T-cell (primary cell): ENCODE measurements at regions not wholly inside any gene's neighbourhood (a gene's known extent, or its start where the extent isn't known, plus 50 kb on each side); places are given as distances from the start of the nearest gene placed in this dataset.
"Not testable (repeated sequence)": the region's sequence is repeated elsewhere in the genome, so short reads cannot be mapped to it uniquely, and the experiment has no call there.

Source experiments
- ATAC-seq, 4 experiments: fragments of 200-7000 bp in 3 of 4; fragments of 150-1000 bp in 1 of 4; cut with Tn5 transposase; replicated peaks in 1 of 4; 1 replicate in 3 of 4; 2 replicates in 1 of 4; pipeline ENCODE4 v1.10.0; 2021; ENCODE audit warnings: moderate library complexity in 3 of 4, mild to moderate bottlenecking in 2 of 4, moderate number of reproducible peaks in 1 of 4
- CTCF ChIA-PET, 2 donors: fragments of 300-600 bp; sonication (Branson Sonifier 250); formaldehyde crosslinking; loops; one replicate each; lab custom pipeline; 2022; ENCODE audit warnings: antibody characterized with exemption in 2 of 2; lab: Charles Lee
- POLR2A ChIA-PET, 2 donors: fragments of 300-600 bp; sonication (Branson Sonifier 250); formaldehyde crosslinking; loops; one replicate each; lab custom pipeline; 2022; ENCODE audit warnings: antibody characterized with exemption in 2 of 2; lab: Charles Lee
- DNase-seq, 35 experiments: peaks; one replicate each; pipeline versions ENCODE4 v3.0.0 to v3.0.0-alpha.2; 2013 to 2023
- H3K27ac ChIP-seq: one replicate; pipeline ENCODE4 v1.5.1; 2013; ENCODE audit warnings: low read length
- H3K27me3 ChIP-seq, 2 experiments: replicated peaks in 1 of 2; 1 replicate in 1 of 2; 2 replicates in 1 of 2; pipeline versions ENCODE4 v1.6.1 to v1.7.0; 2013; ENCODE audit warnings: low read length in 1 of 2, mixed read lengths in 1 of 2; ENCODE audit not compliant: control insufficient read depth in 2 of 2, insufficient read depth in 2 of 2; ENCODE audit errors: extremely low read depth in 1 of 2
- H3K36me3 ChIP-seq, 2 donors: 1 replicate in 1 of 2; 2 replicates in 1 of 2; pipeline versions ENCODE4 v1.6.1 to v1.7.0; 2013; ENCODE audit warnings: low read length in 1 of 2; ENCODE audit not compliant: control insufficient read depth in 2 of 2, insufficient read depth in 1 of 2; ENCODE audit errors: extremely low read depth in 1 of 2
- H3K4me1 ChIP-seq, 2 experiments: 1 replicate in 1 of 2; 2 replicates in 1 of 2; pipeline versions ENCODE4 v1.6.1 to v1.7.0; 2013; ENCODE audit warnings: low read length in 2 of 2, mixed read lengths in 1 of 2; ENCODE audit not compliant: insufficient read depth in 2 of 2, control insufficient read depth in 1 of 2; ENCODE audit errors: extremely low read depth in 1 of 2
- H3K4me3 ChIP-seq, 2 donors: 1 replicate in 1 of 2; 2 replicates in 1 of 2; pipeline versions ENCODE4 v1.5.1 to v1.7.0; 2013; ENCODE audit warnings: mild to moderate bottlenecking in 2 of 2, low read length in 1 of 2, moderate library complexity in 1 of 2; ENCODE audit not compliant: control insufficient read depth in 1 of 2; ENCODE audit errors: extremely low read depth in 1 of 2
- H3K9me3 ChIP-seq: 2 replicates; pipeline ENCODE4 v1.7.0; 2013
- H3K27ac Mint-ChIP-seq, 2 donors: one replicate each; pipeline ENCODE4 v1.8.0; 2020 to 2021; ENCODE audit warnings: mild to moderate bottlenecking in 2 of 2, mixed read lengths in 2 of 2
- H3K27me3 Mint-ChIP-seq, 2 donors: one replicate each; pipeline ENCODE4 v1.8.0; 2021 to 2022; ENCODE audit warnings: mixed read lengths in 2 of 2
- H3K36me3 Mint-ChIP-seq: one replicate; pipeline ENCODE4 v1.8.0; 2021; ENCODE audit warnings: mixed read lengths
- H3K4me1 Mint-ChIP-seq, 3 donors: one replicate each; pipeline ENCODE4 v1.8.0; 2020 to 2022; ENCODE audit warnings: mixed read lengths in 3 of 3, mild to moderate bottlenecking in 1 of 3
- H3K4me3 Mint-ChIP-seq, 3 donors: one replicate each; pipeline ENCODE4 v1.8.0; 2020 to 2022; ENCODE audit warnings: mild to moderate bottlenecking in 3 of 3, mixed read lengths in 3 of 3, moderate library complexity in 3 of 3
- H3K9me3 Mint-ChIP-seq, 3 donors: one replicate each; pipeline ENCODE4 v1.8.0; 2020 to 2022; ENCODE audit warnings: mixed read lengths in 3 of 3
- WGBS: methylation state at CpG from one replicate; pipeline ENCODE4 v1.1.5; 2013; ENCODE audit warnings: missing lambda C conversion rate; ENCODE audit not compliant: insufficient coverage; 5-methylcytosine and 5-hydroxymethylcytosine counted together

DNA sequence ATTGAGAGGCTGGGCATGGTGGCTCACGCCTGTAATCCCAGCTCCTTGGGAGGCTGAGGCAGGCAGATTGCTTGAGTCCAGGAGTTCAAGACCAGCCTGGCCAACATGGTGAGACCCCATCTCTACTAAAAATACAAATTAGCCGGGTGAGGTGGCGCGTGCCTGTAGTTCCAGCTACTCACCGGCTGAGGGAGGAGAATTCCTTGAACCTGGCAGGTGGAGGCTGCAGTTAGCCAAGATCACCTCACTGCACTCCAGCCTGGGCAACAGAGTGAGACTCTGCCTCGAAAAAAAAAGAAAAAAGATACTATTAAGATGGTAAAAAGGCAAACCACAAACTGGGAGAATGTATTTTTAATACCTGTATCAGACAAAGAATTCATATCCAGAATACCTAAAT is 124.2 kb upstream of the RAP1B start:
- H3K4me1 Mint-ChIP-seq = peaks cover 20 to 37% (median 32%) of the 10 kb centered on the region in 3 donors
- WGBS = no CpG with 5 or more reads among the region's 6 CpGs
- POLR2A ChIA-PET, H3K27ac ChIP-seq, H3K4me3 ChIP-seq, H3K27me3 Mint-ChIP-seq, H3K36me3 ChIP-seq, ATAC-seq, H3K27ac Mint-ChIP-seq, CTCF ChIA-PET, H3K9me3 Mint-ChIP-seq, H3K4me1 ChIP-seq, H3K9me3 ChIP-seq, H3K27me3 ChIP-seq, H3K36me3 Mint-ChIP-seq, DNase-seq, H3K4me3 Mint-ChIP-seq: not testable (repeated sequence)

DNA sequence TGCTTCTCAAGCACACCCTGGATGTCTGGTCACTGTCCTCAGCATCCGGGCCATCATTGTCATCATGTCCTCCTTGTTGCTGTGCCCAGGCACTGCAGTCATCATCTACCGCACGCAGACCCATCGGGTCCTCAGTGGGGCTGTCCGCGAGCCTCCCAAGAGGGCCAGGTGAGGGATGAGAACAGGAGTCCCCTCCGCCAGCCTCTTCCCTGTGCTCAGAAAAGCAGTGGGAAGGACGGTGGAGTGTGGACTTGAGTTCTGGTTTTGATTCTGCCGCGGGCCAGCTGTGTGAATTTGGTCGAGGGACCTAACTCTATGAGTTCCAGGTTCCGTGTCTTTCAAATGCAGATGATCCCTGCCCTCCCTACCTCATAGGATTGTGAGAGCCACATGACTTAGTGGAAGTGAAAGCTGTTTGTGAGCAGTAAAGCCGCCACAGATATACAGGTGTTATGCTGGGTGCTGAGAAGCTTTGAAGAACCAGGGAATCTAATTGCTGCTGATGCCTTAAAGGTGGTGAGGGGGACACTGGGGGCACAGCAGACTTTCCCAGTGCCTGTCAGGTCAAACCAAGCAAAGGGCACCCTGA is 122.9 kb upstream of the RAP1B start:
- Histone ChIP-seq H3K4me3 (no peak overlapping the region), H3K27me3 (no peaks in the 10 kb centered on the region), H3K36me3 (no peaks in the 10 kb centered on the region), H3K9me3 (no peaks in the 10 kb centered on the region), H3K4me1 (peaks cover 0 to 2% of the 10 kb centered on the region in 2 experiments), H3K27ac (no peak overlapping the region)
- no peak for DNase-seq
- H3K36me3 Mint-ChIP-seq = no peaks in the 10 kb centered on the region
- POLR2A ChIA-PET = no interaction called here
- ATAC-seq = peak in 1 of 4 experiments; percentile 55
- peaks cover 7 to 24% (median 20%) of the 10 kb centered on the region in 3 donors for H3K4me1 Mint-ChIP-seq
- 92% methylated on average over 8 of the region's 13 CpGs for WGBS
- CTCF ChIA-PET = interaction anchor here (0.6 kb wide), 2 partner anchors 21 to 329 kb away, joined by 3 read pairs; no protein-coding TSS in a partner anchor
- H3K4me3 Mint-ChIP-seq = no peak overlapping the region
- no peak overlapping the region for H3K27ac Mint-ChIP-seq
- H3K9me3 Mint-ChIP-seq = no peaks in the 10 kb centered on the region
- H3K27me3 Mint-ChIP-seq = no peaks in the 10 kb centered on the region

GRCh38 chr12:68489273-68489672 is 121.4 kb upstream of the RAP1B start:
- Histone ChIP-seq H3K36me3 (no peaks in the 10 kb centered on the region), H3K4me3 (no peak overlapping the region), H3K27ac (no peak overlapping the region), H3K9me3 (no peaks in the 10 kb centered on the region), H3K27me3 (no peaks in the 10 kb centered on the region), H3K4me1 (no peaks in the 10 kb centered on the region)
- no peaks in the 10 kb centered on the region for H3K27me3 Mint-ChIP-seq
- H3K4me3 Mint-ChIP-seq = no peak overlapping the region
- ChIA-PET CTCF (no interaction called here), POLR2A (interaction anchor here in 1 of 2 donors (0.6 kb wide), 1 partner anchor 124 kb away, joined by 4 read pairs; no protein-coding TSS in a partner anchor)
- no peaks in the 10 kb centered on the region for H3K9me3 Mint-ChIP-seq
- H3K27ac Mint-ChIP-seq = no peak overlapping the region
- DNase-seq (no peak), ATAC-seq (no peak)
- peaks cover 1 to 14% (median 8%) of the 10 kb centered on the region in 3 donors for H3K4me1 Mint-ChIP-seq
- no peaks in the 10 kb centered on the region for H3K36me3 Mint-ChIP-seq

DNA sequence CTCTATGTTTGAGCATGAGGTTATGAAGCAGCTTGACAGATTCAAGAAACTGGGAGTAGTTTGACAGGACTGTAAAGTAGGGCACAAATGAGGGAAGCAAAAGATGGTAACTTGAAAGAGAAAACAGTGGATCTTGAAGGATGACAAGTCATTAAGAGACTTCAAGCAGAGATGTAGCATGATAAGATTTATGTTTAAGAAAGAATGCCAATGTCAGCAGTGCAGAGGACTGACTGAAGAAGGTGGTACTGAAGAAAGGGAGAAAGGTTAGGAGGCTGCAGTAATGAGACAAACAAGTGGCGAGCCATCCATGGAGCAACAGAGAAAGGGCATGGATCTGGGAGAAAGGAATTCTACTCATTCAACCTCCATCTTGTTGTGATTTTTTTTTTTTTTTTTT is 120.2 kb upstream of the RAP1B start:
- no peaks in the 10 kb centered on the region for H3K9me3 ChIP-seq
- Mint-ChIP-seq H3K27ac (no peak overlapping the region), H3K36me3 (no peaks in the 10 kb centered on the region), H3K4me3 (no peak overlapping the region), H3K4me1 (peaks cover 3 to 14% (median 8%) of the 10 kb centered on the region in 3 donors), H3K27me3 (no peaks in the 10 kb centered on the region), H3K9me3 (no peaks in the 10 kb centered on the region)
- H3K36me3 ChIP-seq = no peaks in the 10 kb centered on the region
- H3K27me3 ChIP-seq = no peaks in the 10 kb centered on the region
- no peak overlapping the region for H3K4me3 ChIP-seq
- ATAC-seq (no peak), DNase-seq (no peak)
- ChIA-PET CTCF (interaction anchor here in 1 of 2 donors (0.6 kb wide), 1 partner anchor 82 kb away, joined by 6 read pairs; no protein-coding TSS in a partner anchor), POLR2A (interaction anchor here in 1 of 2 donors (0.6 kb wide), 1 partner anchor 37 kb away, joined by 3 read pairs; no protein-coding TSS in a partner anchor)
- no peaks in the 10 kb centered on the region for H3K4me1 ChIP-seq
- WGBS = no CpG with 5 or more reads among the region's 1 CpG
- no peak overlapping the region for H3K27ac ChIP-seq

DNA sequence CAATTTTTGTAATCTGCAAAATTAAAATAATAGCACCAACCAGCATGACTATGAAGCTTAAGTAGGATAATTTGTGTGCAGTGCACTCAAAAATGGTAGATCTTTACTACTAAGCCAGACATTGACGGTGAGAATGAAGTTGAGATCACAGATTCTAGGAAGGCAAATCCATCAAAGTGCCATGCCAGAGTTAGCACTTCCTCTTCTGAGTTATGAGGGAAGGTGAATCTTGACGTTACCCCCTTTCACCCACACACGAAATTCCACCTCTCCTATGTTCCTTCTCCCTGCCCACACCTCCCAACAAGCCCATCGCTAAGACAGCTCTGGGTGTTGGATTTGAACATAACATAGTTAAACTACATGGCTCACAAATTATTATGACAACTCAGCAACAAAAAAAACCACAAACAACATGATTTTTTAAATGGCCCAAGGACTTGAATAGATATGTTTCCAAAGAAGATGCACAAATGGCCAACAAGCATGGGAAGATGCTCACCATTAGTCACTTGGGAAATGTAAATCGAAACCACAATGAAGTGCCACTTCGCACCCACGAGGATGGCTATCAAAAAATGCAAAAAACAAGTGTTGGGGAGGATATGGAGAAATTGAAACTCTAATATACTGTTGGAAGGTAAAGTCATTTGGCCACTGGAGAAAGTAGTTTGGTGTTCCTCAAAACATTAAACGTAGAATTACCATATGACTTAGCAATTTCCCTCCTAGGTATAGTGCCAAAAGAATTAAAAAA is 119.3 kb upstream of the RAP1B start:
- no peaks in the 10 kb centered on the region for H3K36me3 Mint-ChIP-seq
- POLR2A ChIA-PET = interaction anchor here in 1 of 2 donors (0.6 kb wide), 1 partner anchor 38 kb away, joined by 3 read pairs; no protein-coding TSS in a partner anchor

GRCh38 chr12:68495336-68496070 is 115.2 kb upstream of the RAP1B start:
- Mint-ChIP-seq H3K4me1 (peaks cover 10 to 30% (median 18%) of the 10 kb centered on the region in 3 donors), H3K36me3 (no peaks in the 10 kb centered on the region), H3K27me3 (no peaks in the 10 kb centered on the region), H3K27ac (no peak overlapping the region), H3K4me3 (no peak overlapping the region), H3K9me3 (no peaks in the 10 kb centered on the region)
- Histone ChIP-seq H3K9me3 (no peaks in the 10 kb centered on the region), H3K36me3 (no peaks in the 10 kb centered on the region), H3K27me3 (no peaks in the 10 kb centered on the region), H3K4me1 (no peaks in the 10 kb centered on the region), H3K4me3 (no peak overlapping the region), H3K27ac (no peak overlapping the region)
- DNase-seq (no peak), ATAC-seq (no peak)
- WGBS = no CpG with 5 or more reads among the region's 3 CpGs
- ChIA-PET CTCF (no interaction called here), POLR2A (interaction anchor here in 1 of 2 donors (0.6 kb wide), 1 partner anchor 115 kb away, joined by 3 read pairs; no protein-coding TSS in a partner anchor)

More for the DNA sequence above, 119.3 kb upstream of the RAP1B start:
- Mint-ChIP-seq H3K9me3 (no peaks in the 10 kb centered on the region), H3K27ac (no peak overlapping the region), H3K4me3 (no peak overlapping the region), H3K4me1 (peaks cover 3 to 14% (median 10%) of the 10 kb centered on the region in 3 donors), H3K27me3 (no peaks in the 10 kb centered on the region)
- no peak overlapping the region for H3K27ac ChIP-seq
- ATAC-seq = no peak
- H3K4me1 ChIP-seq = no peaks in the 10 kb centered on the region
- 83% methylated on average over 1 of the region's 8 CpGs for WGBS
- H3K4me3 ChIP-seq = no peak overlapping the region
- H3K9me3 ChIP-seq = no peaks in the 10 kb centered on the region
- H3K36me3 ChIP-seq = no peaks in the 10 kb centered on the region
- CTCF ChIA-PET = interaction anchor here in 1 of 2 donors (0.6 kb wide), 1 partner anchor 81 kb away, joined by 6 read pairs; no protein-coding TSS in a partner anchor
- H3K27me3 ChIP-seq = no peaks in the 10 kb centered on the region
- DNase-seq = no peak
